HCT116 (cell line): ENCODE measurements at regions not wholly inside any gene's neighbourhood (a gene's known extent, or its start where the extent isn't known, plus 50 kb on each side); places are given as distances from the start of the nearest gene placed in this dataset.

ENCODE experiments used
- ATAC-seq: fragments of 200-7000 bp; cut with Tn5 transposase; 2 replicates; pipeline ENCODE4 v1.9.1; 2020; ENCODE audit warnings: mild to moderate bottlenecking, moderate library complexity
- BruUV-seq: library from RNA; stranded (reverse); fragments of 400-500 nt; replicated peaks from 2 replicates; lab custom pipeline; 2021; lab: Mats Ljungman, UMichigan
- CTCF ChIA-PET: fragments of 300-600 bp; sonication (Branson Sonifier 250); formaldehyde crosslinking; loops from one replicate; lab custom pipeline; 2021; ENCODE audit warnings: antibody characterized with exemption; lab: Charles Lee
- POLR2A ChIA-PET: fragments of 300-600, 350-600 bp; sonication (Branson Sonifier 250); formaldehyde crosslinking; loops from one replicate; lab custom pipeline; 2021; ENCODE audit warnings: antibody characterized with exemption; lab: Charles Lee
- RAD21 ChIA-PET, 2 experiments: fragments of 300-600 bp; sonication (Branson Sonifier 250); formaldehyde crosslinking; loops; one replicate each; lab custom pipeline; 2023; ENCODE audit warnings: low total read pairs in 2 of 2; ENCODE audit not compliant: uncharacterized antibody in 2 of 2, unreplicated experiment in 2 of 2, low non-redundant PET in 1 of 2; lab: Charles Lee
- DNase-seq: peaks from one replicate; pipeline ENCODE4 v3.0.0-alpha.2; 2010; ENCODE audit warnings: low read depth, low spot score
- H2AFZ ChIP-seq: fragments of 200-600 bp; shearing (Covaris generic), sonication (generic); 2 replicates; pipeline ENCODE4 v1.6.1; 2017; ENCODE audit warnings: low read depth, mixed run types, mixed read lengths, antibody characterized with exemption, low read length; ENCODE audit not compliant: poor library complexity, severe bottlenecking
- H3K27ac ChIP-seq: 2 replicates; pipeline ENCODE4 v1.5.1; 2012; ENCODE audit warnings: low read depth, low read length
- H3K27me3 ChIP-seq: fragments of 200-600 bp; sonication (generic); 2 replicates; pipeline ENCODE4 v1.6.1; 2016; ENCODE audit warnings: mixed run types, low read length, mixed read lengths; ENCODE audit not compliant: insufficient read depth
- H3K36me3 ChIP-seq, 2 experiments: fragments of 200-500 bp in 1 of 2; fragments of 200-600 bp in 1 of 2; sonication (Bioruptor generic) in 1 of 2; sonication (generic) in 1 of 2; 2 replicates each; pipeline versions ENCODE4 v1.5.1 to v1.6.1; 2014 to 2016; ENCODE audit warnings: low read length in 2 of 2, inconsistent platforms in 1 of 2, mixed read lengths in 1 of 2, mixed run types in 1 of 2; ENCODE audit not compliant: insufficient read depth in 2 of 2, control insufficient read depth in 1 of 2
- H3K4me1 ChIP-seq, 2 experiments: fragments of 200-600 bp in 1 of 2; sonication (generic) in 1 of 2; 2 replicates each; pipeline versions ENCODE4 v1.5.1 to v1.6.1; 2012 to 2017; ENCODE audit warnings: low read length in 2 of 2, inconsistent platforms in 1 of 2, mild to moderate bottlenecking in 1 of 2, mixed read lengths in 1 of 2, mixed run types in 1 of 2, moderate library complexity in 1 of 2; ENCODE audit not compliant: insufficient read depth in 2 of 2, control insufficient read depth in 1 of 2
- H3K4me2 ChIP-seq: fragments of 200-600 bp; sonication (generic); 2 replicates; pipeline ENCODE4 v1.6.1; 2017; ENCODE audit warnings: mixed run types, low read length, mixed read lengths
- H3K4me3 ChIP-seq, 2 experiments: fragments of 200-600 bp in 1 of 2; sonication (generic) in 1 of 2; replicated peaks in 1 of 2; 2 replicates each; pipeline ENCODE4 v1.5.1; 2011 to 2016; ENCODE audit warnings: low read length in 2 of 2, control low read depth in 1 of 2, low read depth in 1 of 2, mild to moderate bottlenecking in 1 of 2, mixed read lengths in 1 of 2, mixed run types in 1 of 2
- H3K79me2 ChIP-seq: fragments of 200-600 bp; sonication (generic); 2 replicates; pipeline ENCODE4 v1.6.1; 2017; ENCODE audit warnings: mild to moderate bottlenecking, mixed run types, low read length, moderate library complexity, mixed read lengths; ENCODE audit not compliant: insufficient read depth
- H3K9ac ChIP-seq: fragments of 200-600 bp; sonication (generic); 2 replicates; pipeline ENCODE4 v1.6.1; 2016; ENCODE audit warnings: low read length, mixed read lengths
- H3K9me2 ChIP-seq: fragments of 200-600 bp; sonication (generic), shearing (Covaris generic); 2 replicates; pipeline ENCODE4 v1.6.1; 2017; ENCODE audit warnings: mixed run types, mild to moderate bottlenecking, moderate library complexity; ENCODE audit not compliant: insufficient read depth
- H3K9me3 ChIP-seq, 2 experiments: fragments of 200-500 bp in 1 of 2; fragments of 200-600 bp in 1 of 2; sonication (Bioruptor generic) in 1 of 2; sonication (generic) in 1 of 2; 2 replicates each; pipeline ENCODE4 v1.6.1; 2014 to 2017; ENCODE audit warnings: low read length in 2 of 2, mixed read lengths in 2 of 2, inconsistent platforms in 1 of 2, low read depth in 1 of 2, mild to moderate bottlenecking in 1 of 2, mixed run types in 1 of 2, moderate library complexity in 1 of 2; ENCODE audit not compliant: control insufficient read depth in 1 of 2, insufficient read depth in 1 of 2
- H4K20me1 ChIP-seq: fragments of 200-600 bp; sonication (generic), shearing (Covaris generic); 2 replicates; pipeline ENCODE4 v1.6.1; 2017; ENCODE audit warnings: mixed run types, mild to moderate bottlenecking, moderate library complexity; ENCODE audit not compliant: insufficient read depth
- ATF3 ChIP-seq: IDR thresholded peaks from 2 replicates; pipeline ENCODE4 v1.6.1; 2012
- CTCF ChIP-seq, 3 experiments: fragments of 200-600 bp in 1 of 3; sonication (generic) in 1 of 3; IDR thresholded peaks in 2 of 3; conservative IDR thresholded peaks in 1 of 3; 2 replicates each; pipeline ENCODE4 v1.5.1; 2012 to 2017; ENCODE audit warnings: low read depth in 2 of 3, low read length in 2 of 3, antibody characterized with exemption in 1 of 3, borderline replicate concordance in 1 of 3, control low read depth in 1 of 3, mild to moderate bottlenecking in 1 of 3, mixed read lengths in 1 of 3, mixed run types in 1 of 3, moderate library complexity in 1 of 3; ENCODE audit not compliant: insufficient read depth in 1 of 3
- EGR1 ChIP-seq: IDR thresholded peaks from 2 replicates; pipeline ENCODE4 v1.6.1; 2012; ENCODE audit warnings: low read depth
- ELF1 ChIP-seq: IDR thresholded peaks from 2 replicates; pipeline ENCODE4 v1.6.1; 2012; ENCODE audit warnings: low read depth, borderline replicate concordance
- EZH2phosphoT487 ChIP-seq: fragments of 200-600 bp; IDR thresholded peaks from 2 replicates; pipeline ENCODE4 v1.6.1; 2018; ENCODE audit warnings: antibody characterized with exemption, borderline replicate concordance
- FOSL1 ChIP-seq: IDR thresholded peaks from 2 replicates; pipeline ENCODE4 v1.6.1; 2012; ENCODE audit warnings: low read depth
- JUND ChIP-seq: IDR thresholded peaks from 2 replicates; pipeline ENCODE4 v1.6.1; 2012
- MAX ChIP-seq: IDR thresholded peaks from 2 replicates; pipeline ENCODE4 v1.6.1; 2012
- POLR2A ChIP-seq: IDR thresholded peaks from 2 replicates; pipeline ENCODE4 v1.7.0; 2011; ENCODE audit warnings: borderline replicate concordance; ENCODE audit not compliant: insufficient read depth, insufficient read length; ENCODE audit errors: extremely low read depth
- POLR2AphosphoS5 ChIP-seq: IDR thresholded peaks from 2 replicates; pipeline ENCODE4 v1.6.1; 2011; ENCODE audit warnings: mild to moderate bottlenecking, low read depth, low read length, moderate library complexity
- RAD21 ChIP-seq: IDR thresholded peaks from 2 replicates; pipeline ENCODE4 v1.6.1; 2012; ENCODE audit warnings: low read depth, mild to moderate bottlenecking
- REST ChIP-seq: IDR thresholded peaks from 2 replicates; pipeline ENCODE4 v1.6.1; 2012; ENCODE audit warnings: low read depth
- SIN3A ChIP-seq: IDR thresholded peaks from 2 replicates; pipeline ENCODE4 v1.6.1; 2012; ENCODE audit warnings: low read depth
- TCF7L2 ChIP-seq: IDR thresholded peaks from 2 replicates; pipeline ENCODE4 v1.7.0; 2011; ENCODE audit warnings: borderline replicate concordance, inconsistent platforms; ENCODE audit not compliant: insufficient read depth, insufficient read length; ENCODE audit errors: extremely low read depth
- YY1 ChIP-seq: IDR thresholded peaks from 2 replicates; pipeline ENCODE4 v1.6.1; 2011; ENCODE audit warnings: low read length, low read depth, moderate library complexity, mild to moderate bottlenecking; ENCODE audit not compliant: insufficient replicate concordance; ENCODE audit errors: extremely low read depth
- ZFX ChIP-seq: fragments of 450-650 bp; IDR thresholded peaks from 2 replicates; pipeline ENCODE4 v1.6.1; 2017
- intact Hi-C: fragments of 100-400 bp; cut with micrococcal nuclease; formaldehyde crosslinking; loops from 2 replicates; pipeline ENCODE4 v1.10.0; 2022

- TF ChIP-seq YY1 (no peak), POLR2A (no peak), REST (no peak), ZFX (no peak)
- TF ChIP-seq, all 23 proteins: peak for 0
These were observed 101.4 kb downstream of the NDFIP1 start (continued) for GRCh38 chr5:142210011-142210410.

GRCh38 chr5:142208777-142209312 lies 100.3 kb downstream of the NDFIP1 start:
- ChIA-PET POLR2A (no interaction called here), CTCF (no interaction called here), RAD21 (no interaction called here)
- Histone ChIP-seq H4K20me1 (no peaks in the 10 kb centered on the region), H3K36me3 (no peaks in the 10 kb centered on the region), H3K4me2 (no peak overlapping the region), H3K27me3 (no peaks in the 10 kb centered on the region), H3K9ac (no peak overlapping the region), H3K79me2 (no peaks in the 10 kb centered on the region), H3K4me1 (no peaks in the 10 kb centered on the region), H2AFZ (no peak overlapping the region), H3K9me2 (no peaks in the 10 kb centered on the region), H3K9me3 (no peaks in the 10 kb centered on the region), H3K27ac (no peak overlapping the region), H3K4me3 (no peak overlapping the region)
- TF ChIP-seq SIN3A = no peak
- no peak for TF ChIP-seq MAX
- TF ChIP-seq ATF3 = no peak
- TF ChIP-seq EZH2phosphoT487 = no peak
- TF ChIP-seq JUND = no peak
- no peak for TF ChIP-seq TCF7L2
- TF ChIP-seq EGR1 = no peak
- no peak for TF ChIP-seq RAD21
- no peak for TF ChIP-seq POLR2A
- TF ChIP-seq REST = no peak
- TF ChIP-seq ELF1 = no peak
- no peak for TF ChIP-seq FOSL1
- TF ChIP-seq CTCF (IDR thresholded peaks at IDR 0.05 in 2 of 3, conservative IDR thresholded peaks at IDR 0.05 in 1 of 3; ENCODE audit: borderline replicate concordance in 1 of 3, insufficient read depth in 1 of 3, low read depth in 2 of 3, low read length in 2 of 3) = no peak
- no peak for TF ChIP-seq POLR2AphosphoS5
- no TSS peak for BruUV-seq
- intact Hi-C loops = no loop called here
- ATAC-seq = no peak
- DNase-seq = no peak
